ENCODE measurements at regions not wholly inside any gene's neighbourhood (a gene's known extent, or its start where the extent isn't known, plus 50 kb on each side); places are given as distances from the start of the nearest gene placed in this dataset.

GRCh38 chr16:79856581-79856980, 256.0 kb upstream of the MAF start:
- Histone ChIP-seq H3K36me3 (ENCODE audit: control insufficient read depth, insufficient read depth, low read length) (no peaks in the 10 kb centered on the region), H3K9me3 (peaks cover 24% of the 10 kb centered on the region), H3K4me3 (ENCODE audit: low read depth, low read length) (no peak overlapping the region), H3K4me1 (no peaks in the 10 kb centered on the region), H3K27me3 (replicated peaks; ENCODE audit: control insufficient read depth, insufficient read depth, low read length) (no peaks in the 10 kb centered on the region)
- Mint-ChIP-seq H3K36me3 (ENCODE audit: insufficient read depth, unreplicated experiment) (no peaks in the 10 kb centered on the region), H3K4me1 (ENCODE audit: low read depth, unreplicated experiment) (no peaks in the 10 kb centered on the region), H3K4me3 (ENCODE audit: unreplicated experiment) (no peak overlapping the region), H3K27me3 (ENCODE audit: insufficient read depth, unreplicated experiment) (no peaks in the 10 kb centered on the region), H3K9me3 (ENCODE audit: unreplicated experiment) (peaks cover 39% of the 10 kb centered on the region), H3K27ac (ENCODE audit: unreplicated experiment) (no peak overlapping the region)
- intact Hi-C loops (cut with micrococcal nuclease; ENCODE audit: unreplicated experiment) = no loop called here
- DNase-seq = no peak
- CTCF ChIA-PET = no interaction called here
- POLR2A ChIA-PET = no interaction called here
- TF ChIP-seq, protein P1, sequence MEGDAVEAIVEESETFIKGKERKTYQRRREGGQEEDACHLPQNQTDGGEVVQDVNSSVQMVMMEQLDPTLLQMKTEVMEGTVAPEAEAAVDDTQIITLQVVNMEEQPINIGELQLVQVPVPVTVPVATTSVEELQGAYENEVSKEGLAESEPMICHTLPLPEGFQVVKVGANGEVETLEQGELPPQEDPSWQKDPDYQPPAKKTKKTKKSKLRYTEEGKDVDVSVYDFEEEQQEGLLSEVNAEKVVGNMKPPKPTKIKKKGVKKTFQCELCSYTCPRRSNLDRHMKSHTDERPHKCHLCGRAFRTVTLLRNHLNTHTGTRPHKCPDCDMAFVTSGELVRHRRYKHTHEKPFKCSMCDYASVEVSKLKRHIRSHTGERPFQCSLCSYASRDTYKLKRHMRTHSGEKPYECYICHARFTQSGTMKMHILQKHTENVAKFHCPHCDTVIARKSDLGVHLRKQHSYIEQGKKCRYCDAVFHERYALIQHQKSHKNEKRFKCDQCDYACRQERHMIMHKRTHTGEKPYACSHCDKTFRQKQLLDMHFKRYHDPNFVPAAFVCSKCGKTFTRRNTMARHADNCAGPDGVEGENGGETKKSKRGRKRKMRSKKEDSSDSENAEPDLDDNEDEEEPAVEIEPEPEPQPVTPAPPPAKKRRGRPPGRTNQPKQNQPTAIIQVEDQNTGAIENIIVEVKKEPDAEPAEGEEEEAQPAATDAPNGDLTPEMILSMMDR (IDR thresholded peaks at IDR 0.05; ENCODE audit: insufficient read depth in 1 of 2, low read depth in 1 of 2, low read length in 1 of 2, severe bottlenecking in 1 of 2, unreplicated experiment in 1 of 2) = no peak
- BruUV-seq (replicated peaks) = no TSS peak

DNA sequence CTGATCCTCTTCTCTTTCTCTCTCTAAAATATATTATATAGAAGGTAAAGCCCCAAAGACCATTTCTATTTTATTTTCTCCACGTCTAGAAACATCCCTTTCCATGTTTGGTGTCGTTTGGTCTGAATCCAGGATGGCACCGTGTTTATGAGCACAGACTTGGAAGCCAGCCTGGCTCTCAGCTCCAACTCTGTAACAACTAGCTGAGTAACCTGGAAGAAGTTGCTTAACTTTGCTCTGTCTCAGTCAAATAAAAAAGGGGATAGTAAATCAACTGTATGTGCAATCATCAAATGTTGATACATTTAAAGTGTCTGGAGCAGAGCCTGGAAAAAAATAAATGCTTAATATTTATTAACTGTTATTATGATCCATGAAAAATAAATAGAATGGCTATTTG, 249.8 kb upstream of the MAF start:
- peaks cover 27% of the 10 kb centered on the region for H3K9me3 Mint-ChIP-seq (ENCODE audit: unreplicated experiment)
- Histone ChIP-seq H3K27me3 (replicated peaks; ENCODE audit: control insufficient read depth, insufficient read depth, low read length) (no peaks in the 10 kb centered on the region), H3K4me3 (ENCODE audit: low read depth, low read length) (no peak overlapping the region), H3K9me3 (peaks cover 9% of the 10 kb centered on the region; the same call in 1 of the 2 replicates), H3K4me1 (no peaks in the 10 kb centered on the region), H3K36me3 (ENCODE audit: control insufficient read depth, insufficient read depth, low read length) (no peaks in the 10 kb centered on the region)
- intact Hi-C loops (cut with micrococcal nuclease; ENCODE audit: unreplicated experiment) = no loop called here
- ChIA-PET POLR2A (no interaction called here), CTCF (no interaction called here)
- no peak overlapping the region for H3K4me3 Mint-ChIP-seq (ENCODE audit: unreplicated experiment)
- H3K36me3 Mint-ChIP-seq (ENCODE audit: insufficient read depth, unreplicated experiment) = no peaks in the 10 kb centered on the region
- no peak overlapping the region for H3K27ac Mint-ChIP-seq (ENCODE audit: unreplicated experiment)
- H3K4me1 Mint-ChIP-seq (ENCODE audit: low read depth, unreplicated experiment) = no peaks in the 10 kb centered on the region
- no peak for DNase-seq
- no TSS peak for BruUV-seq (replicated peaks)
- TF ChIP-seq, protein P1 (IDR thresholded peaks at IDR 0.05; ENCODE audit: insufficient read depth in 1 of 2, low read depth in 1 of 2, low read length in 1 of 2, severe bottlenecking in 1 of 2, unreplicated experiment in 1 of 2) = no peak
- H3K27me3 Mint-ChIP-seq (ENCODE audit: insufficient read depth, unreplicated experiment) = peaks cover 2% of the 10 kb centered on the region

GRCh38 chr16:79849119-79849518, 248.6 kb upstream of the MAF start:
- no peak for DNase-seq
- Histone ChIP-seq H3K27me3 (replicated peaks; ENCODE audit: control insufficient read depth, insufficient read depth, low read length) (no peaks in the 10 kb centered on the region), H3K4me1 (no peaks in the 10 kb centered on the region), H3K36me3 (ENCODE audit: control insufficient read depth, insufficient read depth, low read length) (no peaks in the 10 kb centered on the region), H3K4me3 (ENCODE audit: low read depth, low read length) (no peak overlapping the region), H3K9me3 (peaks cover 6% of the 10 kb centered on the region; the same call in 1 of the 2 replicates)
- no peaks in the 10 kb centered on the region for H3K36me3 Mint-ChIP-seq (ENCODE audit: insufficient read depth, unreplicated experiment)
- TF ChIP-seq, protein P1 (IDR thresholded peaks at IDR 0.05; ENCODE audit: insufficient read depth in 1 of 2, low read depth in 1 of 2, low read length in 1 of 2, severe bottlenecking in 1 of 2, unreplicated experiment in 1 of 2) = no peak
- peaks cover 15% of the 10 kb centered on the region for H3K9me3 Mint-ChIP-seq (ENCODE audit: unreplicated experiment)
- ChIA-PET CTCF (no interaction called here), POLR2A (no interaction called here)
- BruUV-seq (replicated peaks) = no TSS peak
- H3K27me3 Mint-ChIP-seq (ENCODE audit: insufficient read depth, unreplicated experiment) = peaks cover 2% of the 10 kb centered on the region
- H3K4me3 Mint-ChIP-seq (ENCODE audit: unreplicated experiment) = no peak overlapping the region
- intact Hi-C loops (cut with micrococcal nuclease; ENCODE audit: unreplicated experiment) = no loop called here
- no peak overlapping the region for H3K27ac Mint-ChIP-seq (ENCODE audit: unreplicated experiment)
- no peaks in the 10 kb centered on the region for H3K4me1 Mint-ChIP-seq (ENCODE audit: low read depth, unreplicated experiment)

Measured in Caco-2 (cell line).